Right ventricle myocardium inferior (tissue), 1 donor: ENCODE measurements at regions not wholly inside any gene's neighbourhood (a gene's known extent, or its start where the extent isn't known, plus 50 kb on each side); places are given as distances from the start of the nearest gene placed in this dataset.
A peak's percentile ranks its signal among the peaks of the same experiment; 100 is the strongest.

Experiments
- ATAC-seq: fragments of 200-7000 bp; cut with Tn5 transposase; one replicate; pipeline ENCODE4 v1.9.1; 2020; ENCODE audit warnings: mild to moderate bottlenecking, moderate library complexity
- DNase-seq: peaks from one replicate; pipeline ENCODE4 v3.0.0; 2021; ENCODE audit errors: missing footprints
- intact Hi-C: fragments of 100-400 bp; cut with DNase I; formaldehyde crosslinking; loops from one replicate; pipeline ENCODE4 v1.11.0; 2022
- donor health status: DM: no; HTN: yes; CAD: no; lungs with severe emphysema.

DNA sequence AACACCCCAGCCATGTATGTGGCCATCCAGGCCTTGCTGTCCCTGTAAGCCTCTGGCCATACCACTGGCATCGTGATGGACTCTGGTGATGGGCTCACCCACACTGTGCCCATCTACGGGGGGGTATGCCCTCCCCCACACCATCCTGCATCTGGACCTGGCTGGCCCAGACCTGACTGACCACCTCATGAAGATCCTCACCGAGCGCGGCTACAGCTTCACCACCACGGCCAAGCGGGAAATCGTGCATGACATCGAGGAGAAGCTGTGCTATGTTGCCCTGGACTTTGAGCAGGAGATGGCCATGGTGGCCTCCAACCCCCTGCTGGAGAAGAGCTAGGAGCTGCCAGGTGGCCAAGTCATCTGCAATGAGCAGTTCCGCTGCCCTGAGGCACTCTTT lies 80.4 kb upstream of the ZCCHC2 start:
- no peak for ATAC-seq
- no peak for DNase-seq
- intact Hi-C loops, result no loop called here

DNA sequence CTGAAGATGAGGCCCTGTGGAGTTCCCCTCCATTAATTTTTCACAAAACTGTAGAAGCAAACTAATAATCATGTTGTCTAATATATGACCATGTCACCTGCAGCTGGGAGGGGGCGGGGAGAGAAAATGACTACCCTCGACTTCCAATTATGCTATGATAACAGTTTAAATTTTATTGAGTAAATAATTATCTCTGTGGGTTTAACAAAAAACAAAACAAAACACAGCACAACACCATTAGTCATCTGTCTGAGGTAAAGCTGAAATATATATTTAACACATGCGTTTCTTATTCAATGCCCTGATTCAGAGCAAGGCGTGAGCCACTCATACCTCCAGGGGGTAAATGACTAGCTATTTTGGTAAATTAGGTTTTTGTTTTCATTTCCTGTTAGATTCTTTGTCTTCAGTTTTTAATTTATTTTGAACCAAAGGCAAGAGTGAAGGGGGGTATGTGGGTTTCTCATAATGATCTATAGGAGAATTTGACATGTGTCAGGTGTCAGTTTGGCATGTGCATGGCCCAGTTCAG lies 77.4 kb upstream of the ZCCHC2 start:
- DNase-seq, result no peak

DNA sequence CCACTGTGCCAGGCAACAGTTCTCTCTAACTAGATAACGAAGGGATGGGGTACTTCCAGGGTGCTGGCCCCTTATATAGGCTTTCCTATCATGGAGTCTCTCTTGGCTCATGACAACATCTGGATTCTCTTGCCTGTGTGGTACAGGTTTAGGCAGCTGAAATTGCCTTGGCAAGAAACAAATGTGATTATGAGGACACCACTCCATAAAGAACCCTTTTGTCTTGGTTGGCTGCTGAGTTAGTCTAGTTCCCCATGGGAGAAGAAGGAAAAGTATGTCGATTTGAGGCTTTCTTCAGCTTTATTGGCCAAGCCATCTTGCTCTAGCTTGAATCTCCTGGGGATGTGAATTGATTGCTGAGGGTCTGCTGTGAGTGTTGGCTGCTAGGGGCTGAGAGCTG lies 76.3 kb upstream of the ZCCHC2 start:
- ATAC-seq, result no peak
- intact Hi-C loops, result no loop called here
- DNase-seq, result no peak

More for the DNA sequence above, 77.4 kb upstream of the ZCCHC2 start:
- intact Hi-C loops, result no loop called here
- no peak for ATAC-seq

DNA sequence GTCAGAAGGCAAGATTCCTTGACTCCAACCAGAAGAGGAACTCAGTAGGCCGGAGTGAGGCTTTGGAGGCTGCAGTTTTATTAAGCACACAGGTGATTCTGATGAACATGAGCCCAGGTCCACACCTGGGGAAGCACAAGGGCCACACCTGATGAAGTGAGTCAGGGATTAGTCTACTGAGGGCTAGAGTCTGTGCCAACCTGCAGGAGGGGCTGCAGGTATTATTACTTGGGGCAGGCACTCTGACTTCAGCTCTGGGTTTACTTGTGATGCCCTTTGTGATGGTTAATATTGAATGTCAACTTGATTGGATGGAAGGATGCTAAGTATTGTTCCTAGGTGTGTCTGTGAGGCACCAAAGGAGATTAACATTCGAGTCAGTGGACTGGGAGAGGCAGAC lies 75.2 kb upstream of the ZCCHC2 start:
- ATAC-seq (no peak), DNase-seq (no peak)
- intact Hi-C loops, result no loop called here

DNA sequence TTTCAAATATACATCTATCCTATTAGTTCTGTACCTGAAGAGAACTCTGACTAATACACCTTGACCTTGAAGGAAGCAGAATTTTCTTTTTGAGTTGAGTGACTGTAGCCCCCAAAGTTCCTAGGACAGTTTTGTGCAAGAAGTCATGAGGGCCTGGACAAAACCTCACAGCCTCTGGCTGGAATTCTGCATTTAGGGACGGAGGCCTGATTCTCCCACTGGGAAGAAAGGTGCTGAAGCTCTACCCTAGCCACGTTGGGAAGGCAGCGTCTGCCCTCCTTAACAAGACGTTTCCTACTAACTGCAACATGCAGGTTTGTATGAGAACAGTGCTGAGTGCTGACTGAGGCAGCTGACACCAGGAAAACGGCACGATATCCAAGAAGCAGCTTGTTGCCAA lies 74.4 kb upstream of the ZCCHC2 start:
- no peak for DNase-seq
- intact Hi-C loops, result no loop called here
- no peak for ATAC-seq

DNA sequence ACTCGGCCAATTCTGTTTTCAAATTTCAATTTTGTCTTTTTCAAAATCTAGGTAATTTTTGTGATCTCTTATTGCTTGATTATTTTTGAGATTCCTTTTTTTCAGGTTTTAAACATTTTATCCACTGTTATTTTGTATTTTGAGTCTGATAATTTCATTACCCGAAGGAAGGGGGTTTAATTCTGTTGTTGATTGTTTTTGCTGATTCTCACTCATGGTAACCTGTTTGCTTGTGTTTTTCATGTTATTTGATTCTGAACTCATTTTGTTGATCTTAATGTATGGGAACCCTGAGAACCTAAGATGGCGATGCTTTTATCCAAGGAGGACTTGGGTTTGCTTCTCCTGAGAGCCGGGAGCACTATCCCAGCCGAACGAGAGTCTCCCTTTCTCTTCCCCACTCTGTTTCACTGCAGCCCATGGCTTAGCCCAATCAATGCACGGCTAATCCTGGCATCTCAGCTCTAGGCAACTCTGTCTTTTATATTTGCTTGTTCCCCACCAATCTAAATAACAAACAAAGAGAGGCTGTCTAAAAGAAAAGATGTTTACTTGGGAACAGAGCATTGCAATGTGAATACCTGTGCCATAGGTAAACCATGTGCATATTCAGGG lies 73.2 kb upstream of the ZCCHC2 start:
- intact Hi-C loops, result loop anchor here (5.0 kb wide), 1 partner anchor 73 kb away; the partner anchor contains the start of gene ZCCHC2

DNA sequence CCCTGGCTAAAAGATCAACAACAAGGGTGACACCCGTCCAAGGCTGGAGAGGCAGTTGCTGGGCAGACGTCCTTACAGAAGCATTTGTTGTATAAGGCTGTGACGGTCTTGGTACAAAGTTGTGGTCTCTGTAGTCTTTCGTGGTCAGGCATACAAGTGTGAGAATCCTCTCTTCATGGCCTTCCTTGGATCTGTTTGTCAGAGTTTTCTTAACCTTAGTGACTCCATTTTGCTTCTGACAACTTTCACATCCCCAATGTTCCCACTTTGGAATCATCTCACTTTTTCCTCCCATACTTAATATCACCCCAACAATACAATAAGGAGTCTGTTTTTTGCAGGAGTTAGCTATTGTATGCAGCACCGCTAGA lies 72.7 kb upstream of the ZCCHC2 start:
- no peak for ATAC-seq
- intact Hi-C loops, result loop anchor here (5.0 kb wide), 1 partner anchor 72 kb away; the partner anchor contains the start of gene ZCCHC2

More for the DNA sequence above, 73.2 kb upstream of the ZCCHC2 start:
- ATAC-seq (no peak), DNase-seq (no peak)

DNA sequence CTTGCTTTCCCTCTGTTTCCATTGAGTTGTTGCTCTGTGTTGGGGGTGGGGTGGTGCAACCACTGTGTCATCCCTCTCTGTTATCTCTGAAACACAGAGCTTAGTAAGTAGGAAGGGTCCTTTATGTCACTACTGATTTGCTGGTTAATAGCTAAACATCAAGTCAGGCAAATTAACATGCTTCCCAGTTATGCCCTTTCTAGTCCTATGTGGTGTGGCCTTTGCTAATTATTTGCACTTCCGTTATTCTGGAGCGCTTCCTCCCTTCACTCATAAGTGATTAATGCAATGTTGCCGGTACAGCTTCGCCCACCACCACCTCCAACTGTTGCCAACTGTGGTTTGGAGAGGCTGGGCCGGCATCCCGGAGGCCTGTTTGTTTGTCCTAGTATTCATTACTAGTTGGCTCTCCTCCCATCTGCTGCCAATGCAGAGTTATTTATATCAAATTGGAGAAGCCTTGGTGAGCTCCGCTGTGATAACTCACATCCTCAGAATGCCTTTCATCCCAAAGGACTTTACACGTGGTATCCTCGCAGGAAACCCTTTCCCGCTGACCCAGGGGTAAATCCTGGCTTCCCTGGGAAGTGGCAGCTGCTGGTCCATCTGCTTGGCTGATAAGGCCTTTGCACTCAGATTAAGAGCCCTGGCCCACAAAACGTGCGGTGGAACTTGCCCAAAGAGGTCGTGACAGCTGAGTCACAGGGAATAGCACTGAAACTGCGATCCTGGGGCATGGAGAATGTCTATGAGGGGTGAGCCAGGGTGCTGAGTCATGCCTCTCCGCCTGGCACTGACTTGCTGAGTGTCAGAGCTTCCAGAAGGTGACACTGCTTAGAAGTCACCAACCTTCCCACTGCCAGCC lies 72.0 kb upstream of the ZCCHC2 start:
- intact Hi-C loops, result loop anchor here (5.0 kb wide), 1 partner anchor 72 kb away; the partner anchor contains the start of gene ZCCHC2
- ATAC-seq (peak; percentile 83), DNase-seq (peak; percentile 79)

More for the DNA sequence above, 72.7 kb upstream of the ZCCHC2 start:
- DNase-seq, result no peak

DNA sequence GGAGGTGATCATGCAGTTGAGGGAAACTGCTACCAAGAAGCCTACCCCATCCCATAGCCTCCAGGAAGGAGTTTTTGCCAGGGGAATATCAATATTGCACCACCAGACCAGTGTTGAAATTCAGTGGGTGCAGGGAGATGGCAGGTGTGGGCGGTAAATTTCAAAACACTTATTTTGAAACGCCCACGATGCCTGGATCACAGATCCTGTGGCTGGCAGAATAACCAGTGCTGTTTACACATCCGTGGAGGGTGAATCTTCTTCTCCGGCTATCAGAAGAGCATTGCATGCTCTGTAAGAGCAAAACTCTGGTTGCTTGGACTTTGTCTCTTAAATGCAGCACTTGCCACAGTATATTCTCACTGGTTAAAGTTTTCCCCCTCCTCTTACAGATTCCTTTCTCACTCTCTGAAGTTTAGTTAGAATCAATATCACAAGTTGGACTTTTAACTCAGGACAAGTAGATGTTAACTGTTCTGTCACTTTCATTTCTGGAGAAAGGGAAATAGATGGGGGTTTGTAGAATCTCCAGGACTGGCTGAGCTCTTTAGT lies 70.5 kb upstream of the ZCCHC2 start:
- DNase-seq (no peak), ATAC-seq (no peak)
- intact Hi-C loops, result loop anchor here (5.0 kb wide), 1 partner anchor 70 kb away; the partner anchor contains the start of gene ZCCHC2

DNA sequence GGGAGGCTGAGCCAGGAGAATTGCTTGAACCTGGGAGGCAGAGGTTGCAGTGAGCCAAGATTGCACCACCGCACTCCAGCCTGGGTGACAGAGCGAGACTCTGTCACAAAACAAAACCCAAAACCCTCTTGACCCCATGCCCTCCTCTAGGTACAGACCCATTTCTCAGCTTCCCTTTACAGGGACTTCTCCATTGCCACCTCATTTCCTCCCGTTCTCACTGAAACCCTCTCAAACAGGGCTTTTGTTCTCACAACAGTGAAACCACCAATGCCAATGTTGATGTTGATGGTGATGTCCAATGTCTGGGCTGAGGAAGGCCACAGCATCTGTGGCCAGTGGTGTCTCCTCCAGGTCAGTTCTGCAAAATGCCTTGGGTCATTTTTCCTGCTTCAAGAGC lies 69.0 kb upstream of the ZCCHC2 start:
- no peak for ATAC-seq
- intact Hi-C loops, result loop anchor here (5.0 kb wide), 1 partner anchor 68 kb away; the partner anchor contains the start of gene ZCCHC2
- no peak for DNase-seq

DNA sequence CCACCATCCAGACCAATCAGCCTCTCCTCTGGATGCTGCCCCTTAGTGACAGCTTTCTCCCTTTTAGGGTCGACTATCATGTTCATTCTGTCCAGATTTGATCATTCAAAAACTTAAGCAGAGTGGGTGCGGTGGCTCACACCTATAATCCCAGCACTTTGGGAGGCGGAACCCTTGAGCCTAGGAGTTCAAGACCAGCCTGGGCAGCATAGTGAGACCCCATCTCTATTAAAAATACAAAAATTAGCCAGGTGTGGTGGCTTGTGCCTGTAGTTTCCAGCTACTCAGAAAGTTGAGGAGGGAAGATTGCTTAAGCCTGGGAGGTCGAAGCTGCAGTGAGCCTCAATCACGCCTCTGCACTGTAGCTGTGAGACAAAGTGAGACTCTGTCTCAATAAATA lies 68.3 kb upstream of the ZCCHC2 start:
- intact Hi-C loops, result loop anchor here (5.0 kb wide), 1 partner anchor 68 kb away; the partner anchor contains the start of gene ZCCHC2
- DNase-seq (no peak), ATAC-seq (no peak)

DNA sequence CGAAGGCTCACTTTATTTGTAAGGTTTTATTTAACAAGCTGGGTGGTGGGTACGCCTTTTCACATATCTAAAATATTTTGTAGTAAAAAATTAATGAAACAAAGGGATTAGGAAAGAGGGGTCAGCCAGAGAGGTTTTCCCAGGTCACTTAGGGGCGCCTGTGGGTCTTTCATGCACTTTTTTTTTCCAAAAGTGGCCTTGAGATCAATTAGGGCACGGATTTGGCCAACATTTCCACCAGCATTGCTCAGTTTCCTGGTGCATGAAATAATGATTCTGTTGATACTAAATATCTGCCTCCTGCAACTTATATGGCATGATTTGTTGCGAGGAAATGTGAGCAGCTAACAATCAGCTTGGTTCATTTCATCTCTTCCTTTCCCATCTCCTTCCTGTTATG lies 67.6 kb upstream of the ZCCHC2 start:
- intact Hi-C loops, result no loop called here

DNA sequence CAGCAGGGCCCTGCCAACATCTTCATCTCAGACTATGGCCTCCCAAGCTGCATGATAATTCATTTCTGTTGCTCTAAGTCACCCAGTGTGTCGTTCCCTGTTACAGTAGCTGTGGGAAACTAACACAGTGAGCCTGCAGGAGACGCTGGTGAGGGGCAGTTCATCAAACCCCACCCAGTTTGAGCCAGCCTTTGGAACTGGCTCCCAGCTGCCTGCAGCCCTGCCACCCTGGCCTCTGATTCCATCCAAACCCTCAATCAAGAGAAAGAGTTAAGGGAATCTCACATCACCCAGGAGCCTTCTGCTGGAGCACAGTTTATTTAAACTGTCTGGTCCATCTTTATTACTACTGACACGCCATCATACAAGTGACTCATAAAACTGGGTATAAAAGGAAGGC lies 64.9 kb upstream of the ZCCHC2 start:
- DNase-seq, result no peak
- intact Hi-C loops, result no loop called here
- ATAC-seq, result no peak

More for the DNA sequence above, 67.6 kb upstream of the ZCCHC2 start:
- no peak for DNase-seq
- no peak for ATAC-seq

DNA sequence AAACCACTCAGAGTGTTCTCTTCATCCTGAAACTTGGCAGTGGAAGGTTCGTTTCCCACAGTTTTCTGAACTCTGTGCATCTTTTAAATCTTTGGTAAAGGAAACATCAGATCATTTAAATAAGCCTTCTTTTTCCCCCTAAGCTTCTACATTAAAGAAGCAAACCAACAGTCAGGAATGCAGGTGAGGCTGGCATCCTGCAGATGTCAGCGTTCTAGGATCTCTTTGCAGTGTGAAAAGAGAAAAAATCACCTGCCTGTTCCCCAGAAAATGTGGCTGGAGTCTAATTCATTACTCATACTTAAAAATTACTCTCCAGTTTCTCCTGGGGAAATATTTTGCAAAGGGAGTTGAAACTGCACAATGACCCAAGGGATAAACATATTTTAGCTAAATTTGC lies 64.5 kb upstream of the ZCCHC2 start:
- ATAC-seq, result no peak
- no peak for DNase-seq
- intact Hi-C loops, result no loop called here

DNA sequence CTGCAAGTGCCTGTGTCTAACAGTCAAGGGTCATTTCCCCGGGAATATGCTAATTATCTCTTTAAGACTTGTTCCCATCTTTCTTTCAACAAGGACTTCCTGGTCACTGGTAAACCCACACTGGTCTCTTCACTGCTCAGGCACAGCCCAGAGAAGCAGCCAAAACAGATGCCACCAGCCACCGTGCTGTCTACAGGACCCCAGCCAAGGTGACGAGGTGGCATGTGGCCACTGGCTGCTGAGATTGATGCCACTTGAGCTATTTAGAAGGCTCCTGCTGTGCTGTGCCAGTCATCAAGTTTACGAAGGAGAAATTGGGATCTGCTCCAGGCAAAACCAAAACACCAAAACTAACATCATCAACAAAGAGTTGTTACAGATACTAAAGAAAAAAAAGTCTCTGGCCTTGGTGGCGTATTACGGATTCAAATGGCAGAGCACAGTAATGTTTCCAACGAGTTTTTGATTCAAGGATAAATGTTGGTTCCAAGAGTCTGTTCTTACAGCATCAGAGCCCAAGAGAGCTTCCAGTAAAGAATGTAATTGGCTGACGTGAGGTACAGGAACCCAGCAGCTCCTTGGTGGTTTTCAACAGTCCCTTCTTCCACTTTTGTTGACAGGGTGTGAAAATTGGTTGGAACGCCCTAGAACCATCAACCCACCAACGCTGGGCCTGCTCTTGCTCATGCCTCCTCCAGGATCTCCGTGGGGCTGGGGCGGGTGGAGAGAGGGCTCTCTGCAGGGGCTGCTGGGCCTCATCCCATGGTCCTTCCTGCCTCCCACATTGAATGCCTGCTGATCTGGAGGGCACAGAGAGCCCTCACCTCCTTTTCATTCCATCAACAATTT lies 63.7 kb upstream of the ZCCHC2 start:
- intact Hi-C loops, result no loop called here

DNA sequence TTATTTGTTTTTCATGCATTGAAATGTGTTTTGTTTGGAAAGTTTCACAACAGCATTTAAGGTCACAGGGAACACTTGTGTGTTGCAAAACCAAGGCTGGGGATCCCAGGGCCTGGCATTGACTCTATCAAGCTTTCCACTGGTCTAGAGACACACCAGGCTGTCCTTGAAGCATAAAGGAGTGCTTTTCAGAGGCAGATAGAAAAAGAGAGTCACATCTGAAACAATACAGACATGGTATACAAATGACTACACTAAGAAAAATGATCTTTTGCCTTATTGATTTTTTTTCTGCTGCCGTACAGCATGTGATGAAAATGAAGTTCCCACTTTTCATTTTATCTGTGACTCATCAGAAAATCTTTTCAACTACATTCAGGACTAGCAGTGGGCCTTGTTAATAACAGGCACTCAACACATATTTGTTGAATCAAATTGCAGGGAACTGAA lies 61.9 kb upstream of the ZCCHC2 start:
- ATAC-seq (peak; percentile 74), DNase-seq (no peak)
- intact Hi-C loops, result no loop called here

More for the DNA sequence above, 63.7 kb upstream of the ZCCHC2 start:
- no peak for DNase-seq
- ATAC-seq, result peak; percentile 90

DNA sequence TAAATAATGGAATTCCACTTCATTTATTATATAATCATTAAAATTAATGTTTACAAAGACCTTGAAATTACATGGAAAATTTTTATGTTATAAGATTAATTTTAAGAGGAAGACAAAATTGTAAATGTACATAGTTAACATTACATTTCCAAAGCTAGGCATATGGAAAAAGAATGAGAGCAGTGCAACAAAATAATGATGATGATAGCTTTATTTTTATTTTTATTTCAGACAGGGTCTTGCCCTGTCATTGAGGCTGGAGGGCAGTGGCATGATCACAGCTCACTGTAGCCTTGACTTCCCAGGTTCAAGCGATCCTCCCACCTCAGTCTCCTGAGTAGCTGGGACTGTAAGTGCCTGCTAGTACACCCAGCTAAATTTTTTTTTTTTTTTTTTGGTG lies 61.2 kb upstream of the ZCCHC2 start:
- DNase-seq (no peak), ATAC-seq (no peak)
- intact Hi-C loops, result no loop called here

DNA sequence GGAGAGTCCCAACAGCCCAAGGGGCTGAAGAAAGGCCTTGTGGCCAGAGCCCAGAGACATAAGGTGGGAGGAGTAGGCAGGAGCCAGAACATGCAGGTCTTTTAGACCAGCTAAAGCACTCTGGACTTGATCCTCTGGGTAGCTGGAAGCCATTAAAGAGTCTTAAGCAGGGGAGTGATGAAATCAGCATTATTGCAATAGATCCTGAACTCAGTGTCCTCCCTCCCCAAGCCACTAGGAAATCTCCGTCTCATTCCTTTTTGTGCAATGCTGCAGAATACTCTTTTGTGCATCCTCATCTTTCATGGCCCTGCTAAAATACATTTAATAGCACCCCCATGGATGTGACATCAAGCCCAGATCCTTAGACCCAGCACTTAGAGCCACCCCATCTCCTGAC lies 58.6 kb upstream of the ZCCHC2 start:
- intact Hi-C loops, result no loop called here
- ATAC-seq (no peak), DNase-seq (no peak)
